Renal pelvis (tissue), 1 donor: ENCODE measurements at regions not wholly inside any gene's neighbourhood (a gene's known extent, or its start where the extent isn't known, plus 50 kb on each side); places are given as distances from the start of the nearest gene placed in this dataset.
A peak's percentile ranks its signal among the peaks of the same experiment; 100 is the strongest.
"Not testable (repeated sequence)": the region's sequence is repeated elsewhere in the genome, so short reads cannot be mapped to it uniquely, and the experiment has no call there.

ENCODE experiments used
- DNase-seq: peaks from one replicate; pipeline ENCODE4 v3.0.0-alpha.2; 2013

- no peak for DNase-seq
Measured at GRCh38 chr2:8225798-8226197, 456.1 kb upstream of the ID2 start.

- no peak for DNase-seq
Measured at GRCh38 chr2:8229546-8229986, 452.3 kb upstream of the ID2 start.

GRCh38 chr2:8230466-8230865, 451.4 kb upstream of the ID2 start:
- DNase-seq: no peak

GRCh38 chr2:8231902-8232301, 450.0 kb upstream of the ID2 start:
- no peak for DNase-seq

- DNase-seq: no peak
Measured at GRCh38 chr2:8232871-8233270, 449.0 kb upstream of the ID2 start.

- DNase-seq: no peak
Measured at GRCh38 chr2:8234253-8234652, 447.6 kb upstream of the ID2 start.

GRCh38 chr2:8234757-8235374, 447.0 kb upstream of the ID2 start:
- peak; percentile 61 for DNase-seq

GRCh38 chr2:8235419-8235818, 446.4 kb upstream of the ID2 start:
- DNase-seq: no peak

- no peak for DNase-seq
Measured at GRCh38 chr2:8236391-8236790, 445.5 kb upstream of the ID2 start.

- DNase-seq: no peak
Measured at GRCh38 chr2:8238521-8239230, 443.2 kb upstream of the ID2 start.

- DNase-seq: no peak
Measured at GRCh38 chr2:8239531-8240088, 442.2 kb upstream of the ID2 start.

- no peak for DNase-seq
Measured at GRCh38 chr2:8241317-8241716, 440.5 kb upstream of the ID2 start.

- no peak for DNase-seq
Measured at GRCh38 chr2:8242739-8243138, 439.1 kb upstream of the ID2 start.

- DNase-seq: no peak
Measured at GRCh38 chr2:8243748-8244400, 438.0 kb upstream of the ID2 start.

- no peak for DNase-seq
Measured at GRCh38 chr2:8244639-8245038, 437.2 kb upstream of the ID2 start.

- no peak for DNase-seq
Measured at GRCh38 chr2:8246137-8246536, 435.7 kb upstream of the ID2 start.

- DNase-seq: no peak
Measured at GRCh38 chr2:8247905-8248622, 433.8 kb upstream of the ID2 start.

GRCh38 chr2:8248623-8248957, 433.3 kb upstream of the ID2 start:
- DNase-seq: no peak

- no peak for DNase-seq
Measured at GRCh38 chr2:8249141-8249540, 432.7 kb upstream of the ID2 start.

GRCh38 chr2:8249769-8250168, 432.1 kb upstream of the ID2 start:
- DNase-seq: no peak

GRCh38 chr2:8250290-8250689, 431.6 kb upstream of the ID2 start:
- DNase-seq: not testable (repeated sequence)

GRCh38 chr2:8251291-8251690, 430.6 kb upstream of the ID2 start:
- no peak for DNase-seq

- DNase-seq: no peak
Measured at GRCh38 chr2:8251856-8252255, 430.0 kb upstream of the ID2 start.
